GM18909 (cell line): ENCODE measurements at regions not wholly inside any gene's neighbourhood (a gene's known extent, or its start where the extent isn't known, plus 50 kb on each side); places are given as distances from the start of the nearest gene placed in this dataset.

Experiments
- ATAC-seq: cut with Tn5 transposase; IDR thresholded peaks from one replicate; pipeline ENCODE4 v1.9.1; 2021; ENCODE audit warnings: mild to moderate bottlenecking; ENCODE audit not compliant: unreplicated experiment, poor library complexity

- ATAC-seq, result no peak
These were observed 86.5 kb downstream of the MTRR start for GRCh38 chr5:7955476-7955875.

GRCh38 chr5:7957329-7957728, 88.4 kb downstream of the MTRR start:
- ATAC-seq, result no peak

- no peak for ATAC-seq
These were observed 91.2 kb downstream of the MTRR start for GRCh38 chr5:7960142-7960541.

GRCh38 chr5:7961540-7961939, 92.6 kb downstream of the MTRR start:
- ATAC-seq, result no peak

GRCh38 chr5:7970816-7971215, 101.9 kb downstream of the MTRR start:
- peak; percentile 86 for ATAC-seq

- no peak for ATAC-seq
These were observed 107.7 kb downstream of the MTRR start for GRCh38 chr5:7976411-7977190.

GRCh38 chr5:7978114-7978513, 109.2 kb downstream of the MTRR start:
- ATAC-seq, result no peak

- ATAC-seq, result no peak
These were observed 110.0 kb downstream of the MTRR start for GRCh38 chr5:7978991-7979390.

- no peak for ATAC-seq
These were observed 111.9 kb downstream of the MTRR start for GRCh38 chr5:7980881-7981280.

- ATAC-seq, result no peak
These were observed 114.5 kb downstream of the MTRR start for GRCh38 chr5:7983433-7983832.

GRCh38 chr5:7991125-7991821, 122.3 kb downstream of the MTRR start:
- no peak for ATAC-seq

- ATAC-seq, result no peak
These were observed 126.8 kb downstream of the MTRR start for GRCh38 chr5:7995688-7996294.

GRCh38 chr5:8005416-8005815, 136.5 kb downstream of the MTRR start:
- no peak for ATAC-seq

GRCh38 chr5:8012131-8012977, 143.4 kb downstream of the MTRR start:
- ATAC-seq, result no peak

GRCh38 chr5:8013948-8014710, 145.2 kb downstream of the MTRR start:
- ATAC-seq, result no peak

- no peak for ATAC-seq
These were observed 150.8 kb downstream of the MTRR start for GRCh38 chr5:8019719-8020218.

GRCh38 chr5:8020861-8021514, 152.0 kb downstream of the MTRR start:
- ATAC-seq, result no peak

- no peak for ATAC-seq
These were observed 159.3 kb downstream of the MTRR start for GRCh38 chr5:8028243-8028642.

GRCh38 chr5:8033261-8033660, 164.3 kb downstream of the MTRR start:
- ATAC-seq, result no peak
